Caki2 (cell line): ENCODE measurements at regions not wholly inside any gene's neighbourhood (a gene's known extent, or its start where the extent isn't known, plus 50 kb on each side); places are given as distances from the start of the nearest gene placed in this dataset.
A peak's percentile ranks its signal among the peaks of the same experiment; 100 is the strongest.
"Not testable (repeated sequence)": the region's sequence is repeated elsewhere in the genome, so short reads cannot be mapped to it uniquely, and the experiment has no call there.

Experiments
- DNase-seq: peaks from one replicate; pipeline ENCODE4 v3.0.0-alpha.2; 2015; ENCODE audit warnings: low read depth
- in situ Hi-C: cut with HindIII; loops from 2 replicates; pipeline ENCODE4 v1.10.0; 2016; ENCODE audit warnings: low sequenced_read_pairs, low pct_unique_long_range_greater_than_20kb, mixed read lengths

GRCh38 chrX:107296184-107296583 is 89.8 kb downstream of the DNAAF6 start:
- in situ Hi-C loops: not testable (repeated sequence)

GRCh38 chrX:107298276-107298675 is 91.9 kb downstream of the DNAAF6 start:
- in situ Hi-C loops: no loop called here

More at GRCh38 chrX:107296184-107296583, 89.8 kb downstream of the DNAAF6 start:
- not testable (repeated sequence) for DNase-seq

GRCh38 chrX:107301253-107301652 is 94.8 kb downstream of the DNAAF6 start:
- in situ Hi-C loops: no loop called here
- no peak for DNase-seq

More at GRCh38 chrX:107298276-107298675, 91.9 kb downstream of the DNAAF6 start:
- DNase-seq: no peak

GRCh38 chrX:107304141-107304540 is 97.7 kb downstream of the DNAAF6 start:
- no peak for DNase-seq
- in situ Hi-C loops: no loop called here

GRCh38 chrX:107323786-107324492 is 117.5 kb downstream of the DNAAF6 start:
- DNase-seq: no peak
- in situ Hi-C loops: no loop called here

- in situ Hi-C loops: no loop called here
- DNase-seq: peak; percentile 56
These were observed 118.3 kb downstream of the DNAAF6 start for GRCh38 chrX:107324493-107325310.

GRCh38 chrX:107325467-107325866 is 119.1 kb downstream of the DNAAF6 start:
- in situ Hi-C loops: no loop called here
- DNase-seq: no peak

- no peak for DNase-seq
- in situ Hi-C loops: no loop called here
These were observed 101.4 kb upstream of the FRMPD3 start for GRCh38 chrX:107348051-107348450.

- in situ Hi-C loops: no loop called here
- DNase-seq: no peak
These were observed 100.5 kb upstream of the FRMPD3 start for GRCh38 chrX:107348990-107349389.

- DNase-seq: no peak
- in situ Hi-C loops: no loop called here
These were observed 93.9 kb upstream of the FRMPD3 start for GRCh38 chrX:107355533-107355932.

GRCh38 chrX:107360788-107361360 is 88.6 kb upstream of the FRMPD3 start:
- in situ Hi-C loops: no loop called here
- no peak for DNase-seq

GRCh38 chrX:107370185-107370584 is 79.3 kb upstream of the FRMPD3 start:
- in situ Hi-C loops, DNase-seq: not testable (repeated sequence)

GRCh38 chrX:107374132-107374531 is 75.3 kb upstream of the FRMPD3 start:
- no peak for DNase-seq
- in situ Hi-C loops: no loop called here

- DNase-seq: no peak
- in situ Hi-C loops: no loop called here
These were observed 74.6 kb upstream of the FRMPD3 start for GRCh38 chrX:107374831-107375230.

- in situ Hi-C loops, DNase-seq: not testable (repeated sequence)
These were observed 73.3 kb upstream of the FRMPD3 start for GRCh38 chrX:107376186-107376585.

GRCh38 chrX:107384397-107385105 is 64.9 kb upstream of the FRMPD3 start:
- in situ Hi-C loops: no loop called here
- no peak for DNase-seq

GRCh38 chrX:107389726-107390125 is 59.7 kb upstream of the FRMPD3 start:
- in situ Hi-C loops: no loop called here
- DNase-seq: no peak

- DNase-seq, in situ Hi-C loops: not testable (repeated sequence)
These were observed 55.8 kb upstream of the FRMPD3 start for GRCh38 chrX:107393656-107394055.

GRCh38 chrX:107396235-107396634 is 53.2 kb upstream of the FRMPD3 start:
- in situ Hi-C loops: no loop called here
- DNase-seq: no peak
